Neural crest cell (in vitro differentiated cells): ENCODE measurements at regions not wholly inside any gene's neighbourhood (a gene's known extent, or its start where the extent isn't known, plus 50 kb on each side); places are given as distances from the start of the nearest gene placed in this dataset.

Experiments
- DNase-seq: peaks from one replicate; pipeline ENCODE4 v3.0.0; 2021; ENCODE audit warnings: low read depth, mixed read lengths, low spot score
- H3K27ac Mint-ChIP-seq: one replicate; pipeline ENCODE4 v1.8.0; 2021; ENCODE audit warnings: mild to moderate bottlenecking, mixed read lengths; ENCODE audit not compliant: unreplicated experiment
- H3K27me3 Mint-ChIP-seq: 2 replicates; pipeline ENCODE4 v1.8.0; 2021; ENCODE audit warnings: low read depth, mild to moderate bottlenecking, mixed read lengths
- H3K36me3 Mint-ChIP-seq: 2 replicates; pipeline ENCODE4 v1.8.0; 2021; ENCODE audit warnings: low read depth, mild to moderate bottlenecking, mixed read lengths
- H3K4me1 Mint-ChIP-seq: 2 replicates; pipeline ENCODE4 v1.8.0; 2021; ENCODE audit warnings: mixed read lengths
- H3K4me3 Mint-ChIP-seq: one replicate; pipeline ENCODE4 v1.8.0; 2021; ENCODE audit warnings: mild to moderate bottlenecking, mixed read lengths
- H3K9me3 Mint-ChIP-seq: 2 replicates; pipeline ENCODE4 v1.8.0; 2021; ENCODE audit warnings: mixed read lengths
- TF ChIP-seq, protein P1 (sequence below): fragments of 200-600 bp; sonication (generic); conservative IDR thresholded peaks from 2 replicates; pipeline ENCODE4 v1.5.0; 2021; ENCODE audit warnings: antibody characterized with exemption, mild to moderate bottlenecking

DNA sequence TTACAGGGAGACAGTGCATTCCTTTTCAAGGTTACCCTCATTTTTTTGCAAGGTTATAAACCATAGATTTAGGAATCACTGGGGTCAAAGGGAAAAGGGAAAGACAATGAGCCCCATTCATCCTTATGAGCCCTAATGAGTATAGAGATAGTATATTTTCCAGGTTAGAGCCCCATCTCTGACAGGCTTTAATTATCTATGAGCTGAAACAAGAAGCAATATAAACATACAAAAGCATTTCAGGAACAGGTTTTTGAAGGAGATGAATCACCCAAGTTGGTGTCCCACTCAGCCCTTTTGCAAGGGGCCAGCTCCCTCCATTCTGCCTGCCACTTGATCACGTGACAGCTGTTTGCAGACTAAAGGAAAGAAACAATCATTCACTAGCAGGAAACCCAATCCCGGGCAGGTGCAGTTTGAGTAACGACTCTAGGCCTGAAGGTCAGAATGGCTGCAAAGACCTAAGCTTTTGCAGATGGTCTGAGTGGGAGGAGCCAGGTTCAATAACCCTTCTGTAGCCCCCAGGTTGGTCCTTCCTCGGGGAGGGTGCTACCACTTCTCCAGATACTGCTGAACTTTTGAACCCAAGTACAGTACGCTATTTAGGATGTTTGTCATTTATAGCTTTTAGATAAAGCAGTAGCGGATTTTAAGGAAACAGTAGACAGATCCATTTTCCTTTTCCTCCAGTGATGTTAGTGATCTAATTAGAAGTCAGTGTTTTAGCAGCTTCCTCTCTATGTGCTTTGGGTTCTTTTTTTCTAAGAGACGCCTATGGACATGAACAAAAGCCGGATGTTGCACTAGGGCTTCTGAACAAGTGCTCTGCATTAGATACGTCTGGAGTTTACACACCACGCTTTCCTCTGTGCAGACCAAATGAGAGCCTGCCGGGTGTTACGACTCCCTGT, 253.2 kb downstream of the SOX4 start:
- Mint-ChIP-seq H3K9me3 (no peaks in the 10 kb centered on the region), H3K27ac (peak overlapping the region; percentile 44), H3K4me1 (peaks cover 70% of the 10 kb centered on the region), H3K4me3 (peak overlapping the region; percentile 64), H3K36me3 (peaks cover 6% of the 10 kb centered on the region), H3K27me3 (no peaks in the 10 kb centered on the region)
- TF ChIP-seq, protein P1, sequence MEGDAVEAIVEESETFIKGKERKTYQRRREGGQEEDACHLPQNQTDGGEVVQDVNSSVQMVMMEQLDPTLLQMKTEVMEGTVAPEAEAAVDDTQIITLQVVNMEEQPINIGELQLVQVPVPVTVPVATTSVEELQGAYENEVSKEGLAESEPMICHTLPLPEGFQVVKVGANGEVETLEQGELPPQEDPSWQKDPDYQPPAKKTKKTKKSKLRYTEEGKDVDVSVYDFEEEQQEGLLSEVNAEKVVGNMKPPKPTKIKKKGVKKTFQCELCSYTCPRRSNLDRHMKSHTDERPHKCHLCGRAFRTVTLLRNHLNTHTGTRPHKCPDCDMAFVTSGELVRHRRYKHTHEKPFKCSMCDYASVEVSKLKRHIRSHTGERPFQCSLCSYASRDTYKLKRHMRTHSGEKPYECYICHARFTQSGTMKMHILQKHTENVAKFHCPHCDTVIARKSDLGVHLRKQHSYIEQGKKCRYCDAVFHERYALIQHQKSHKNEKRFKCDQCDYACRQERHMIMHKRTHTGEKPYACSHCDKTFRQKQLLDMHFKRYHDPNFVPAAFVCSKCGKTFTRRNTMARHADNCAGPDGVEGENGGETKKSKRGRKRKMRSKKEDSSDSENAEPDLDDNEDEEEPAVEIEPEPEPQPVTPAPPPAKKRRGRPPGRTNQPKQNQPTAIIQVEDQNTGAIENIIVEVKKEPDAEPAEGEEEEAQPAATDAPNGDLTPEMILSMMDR = no peak
- peak; percentile 3 for DNase-seq

GRCh38 chr6:21847711-21848480, 254.3 kb downstream of the SOX4 start:
- TF ChIP-seq, protein P1 = no peak
- no peak for DNase-seq
- peaks cover 3% of the 10 kb centered on the region for H3K9me3 Mint-ChIP-seq
- peaks cover 11% of the 10 kb centered on the region for H3K36me3 Mint-ChIP-seq
- H3K27ac Mint-ChIP-seq = no peak overlapping the region
- peaks cover 71% of the 10 kb centered on the region for H3K4me1 Mint-ChIP-seq
- H3K4me3 Mint-ChIP-seq = peak overlapping the region; percentile 14
- H3K27me3 Mint-ChIP-seq = no peaks in the 10 kb centered on the region

GRCh38 chr6:21850691-21851090, 257.1 kb downstream of the SOX4 start:
- Mint-ChIP-seq H3K4me3 (no peak overlapping the region), H3K36me3 (peaks cover 11% of the 10 kb centered on the region), H3K9me3 (peaks cover 3% of the 10 kb centered on the region), H3K27me3 (no peaks in the 10 kb centered on the region), H3K27ac (no peak overlapping the region), H3K4me1 (peaks cover 46% of the 10 kb centered on the region)
- DNase-seq = no peak
- TF ChIP-seq, protein P1 = no peak

DNA sequence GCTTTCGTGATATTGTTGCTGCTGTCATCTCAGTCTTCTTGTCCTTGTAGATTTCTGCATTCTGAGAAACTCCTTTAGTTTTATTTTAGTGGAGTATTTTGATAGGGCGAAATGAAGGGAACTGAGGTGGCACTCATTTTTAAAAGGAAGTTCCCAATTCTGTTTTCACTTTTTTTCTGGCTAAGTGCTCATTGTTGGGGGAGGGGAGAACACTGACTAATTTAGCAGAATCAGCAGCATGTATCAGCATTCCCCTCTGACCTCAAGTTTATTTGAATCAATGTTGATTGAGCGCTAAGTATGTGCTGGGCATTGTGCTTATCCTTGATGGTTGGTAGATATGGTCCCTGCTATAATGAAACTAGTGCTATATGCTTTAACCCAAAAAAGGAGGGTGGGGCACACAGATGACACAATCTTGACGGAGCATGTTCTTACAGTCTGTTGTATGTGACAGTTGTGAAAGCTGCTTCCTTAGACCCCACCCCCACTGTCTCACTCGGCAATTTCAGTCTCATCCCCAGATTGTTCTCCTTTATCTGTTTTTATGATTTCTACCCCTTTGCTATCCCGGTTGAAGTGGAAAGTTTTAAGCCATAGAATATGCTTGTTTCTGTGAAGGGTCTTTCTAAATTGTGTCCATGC, 262.4 kb downstream of the SOX4 start:
- TF ChIP-seq, protein P1 = no peak
- Mint-ChIP-seq H3K27ac (no peak overlapping the region), H3K4me3 (no peak overlapping the region), H3K4me1 (peaks cover 30% of the 10 kb centered on the region), H3K27me3 (no peaks in the 10 kb centered on the region), H3K36me3 (peaks cover 5% of the 10 kb centered on the region), H3K9me3 (peaks cover 3% of the 10 kb centered on the region)
- DNase-seq = no peak

DNA sequence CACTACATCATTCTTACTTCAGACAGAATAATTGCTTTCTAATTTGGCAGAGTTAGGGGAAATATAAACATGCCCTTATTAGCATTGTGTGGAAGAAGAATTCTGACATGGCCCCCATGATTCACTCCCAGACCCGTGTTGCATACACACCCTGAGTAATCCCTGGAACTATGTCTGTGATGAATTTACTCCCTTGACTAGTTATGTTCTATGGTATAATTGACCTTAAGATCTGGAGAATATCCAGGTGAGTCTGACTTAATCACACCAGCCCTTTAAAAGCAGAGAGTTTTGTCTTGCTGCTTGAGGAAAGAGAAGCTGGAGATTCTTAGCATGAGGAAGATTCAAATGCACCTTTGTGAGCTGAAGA, 262.9 kb downstream of the SOX4 start:
- Mint-ChIP-seq H3K4me1 (peaks cover 30% of the 10 kb centered on the region), H3K27ac (no peak overlapping the region), H3K4me3 (no peak overlapping the region), H3K9me3 (peaks cover 3% of the 10 kb centered on the region), H3K27me3 (no peaks in the 10 kb centered on the region), H3K36me3 (peaks cover 8% of the 10 kb centered on the region)
- TF ChIP-seq, protein P1 = no peak
- DNase-seq = no peak
